Activated CD8-positive, alpha-beta T cell treated with anti-CD3 and anti-CD28 coated beads, Interleukin-2, amount 10 ng/mL, durations not matched to agents 7 days and 5 days (primary cell): ENCODE measurements at regions not wholly inside any gene's neighbourhood (a gene's known extent, or its start where the extent isn't known, plus 50 kb on each side); places are given as distances from the start of the nearest gene placed in this dataset.

Experiments
- ATAC-seq: fragments of 150-1000 bp; cut with Tn5 transposase; one replicate; pipeline ENCODE4 v1.10.0; 2021; ENCODE audit warnings: moderate library complexity
- CTCF ChIA-PET: fragments of 350-600 bp; sonication (Branson Sonifier 250); formaldehyde crosslinking; loops from one replicate; lab custom pipeline; 2021; ENCODE audit warnings: antibody characterized with exemption; lab: Charles Lee
- POLR2A ChIA-PET: fragments of 350-600 bp; sonication (Branson Sonifier 250); formaldehyde crosslinking; loops from one replicate; lab custom pipeline; 2021; ENCODE audit warnings: antibody characterized with exemption; lab: Charles Lee
- DNase-seq: peaks from one replicate; pipeline ENCODE4 v3.0.0-alpha.2; 2020
- H3K27ac Mint-ChIP-seq: one replicate; pipeline ENCODE4 v1.8.0; 2021; ENCODE audit warnings: mild to moderate bottlenecking, mixed read lengths
- H3K27me3 Mint-ChIP-seq: one replicate; pipeline ENCODE4 v1.8.0; 2021; ENCODE audit warnings: low read depth, mixed read lengths
- H3K36me3 Mint-ChIP-seq: one replicate; pipeline ENCODE4 v1.8.0; 2021; ENCODE audit warnings: low read depth, mixed read lengths
- H3K4me1 Mint-ChIP-seq: one replicate; pipeline ENCODE4 v1.8.0; 2021; ENCODE audit warnings: low read depth, mixed read lengths
- H3K4me3 Mint-ChIP-seq: one replicate; pipeline ENCODE4 v1.8.0; 2021; ENCODE audit warnings: mild to moderate bottlenecking, mixed read lengths
- H3K9me3 Mint-ChIP-seq: one replicate; pipeline ENCODE4 v1.8.0; 2022; ENCODE audit warnings: mixed read lengths; ENCODE audit not compliant: insufficient read depth

- ChIA-PET CTCF (no interaction called here), POLR2A (no interaction called here)
- Mint-ChIP-seq H3K27me3 (peaks cover 3% of the 10 kb centered on the region), H3K27ac (no peak overlapping the region), H3K9me3 (no peaks in the 10 kb centered on the region), H3K4me1 (no peaks in the 10 kb centered on the region), H3K4me3 (no peak overlapping the region), H3K36me3 (no peaks in the 10 kb centered on the region)
- DNase-seq: no peak
- no peak for ATAC-seq
Measured at GRCh38 chr21:17440969-17441368, 71.9 kb upstream of the CXADR start.

GRCh38 chr21:17441370-17441769 is 71.5 kb upstream of the CXADR start:
- no peak overlapping the region for H3K27ac Mint-ChIP-seq
- ChIA-PET POLR2A (no interaction called here), CTCF (no interaction called here)
- no peak overlapping the region for H3K4me3 Mint-ChIP-seq
- no peak for ATAC-seq
- DNase-seq: no peak
- H3K9me3 Mint-ChIP-seq: no peaks in the 10 kb centered on the region
- peaks cover 3% of the 10 kb centered on the region for H3K27me3 Mint-ChIP-seq
- no peaks in the 10 kb centered on the region for H3K4me1 Mint-ChIP-seq
- no peaks in the 10 kb centered on the region for H3K36me3 Mint-ChIP-seq

GRCh38 chr21:17442165-17442564 is 70.7 kb upstream of the CXADR start:
- H3K9me3 Mint-ChIP-seq: no peaks in the 10 kb centered on the region

GRCh38 chr21:17444828-17445227 is 68.0 kb upstream of the CXADR start:
- ChIA-PET POLR2A (no interaction called here), CTCF (no interaction called here)
- Mint-ChIP-seq H3K4me1 (no peaks in the 10 kb centered on the region), H3K9me3 (no peaks in the 10 kb centered on the region), H3K36me3 (no peaks in the 10 kb centered on the region), H3K27me3 (peaks cover under 1% of the 10 kb centered on the region), H3K27ac (no peak overlapping the region), H3K4me3 (no peak overlapping the region)
- ATAC-seq (no peak), DNase-seq (no peak)

More at GRCh38 chr21:17442165-17442564, 70.7 kb upstream of the CXADR start:
- ATAC-seq (no peak), DNase-seq (no peak)
- Mint-ChIP-seq H3K4me3 (no peak overlapping the region), H3K27ac (no peak overlapping the region), H3K27me3 (peaks cover 3% of the 10 kb centered on the region), H3K4me1 (no peaks in the 10 kb centered on the region), H3K36me3 (no peaks in the 10 kb centered on the region)
- CTCF ChIA-PET: no interaction called here
- POLR2A ChIA-PET: no interaction called here

GRCh38 chr21:17446737-17447136 is 66.1 kb upstream of the CXADR start:
- Mint-ChIP-seq H3K27ac (no peak overlapping the region), H3K4me3 (no peak overlapping the region), H3K4me1 (no peaks in the 10 kb centered on the region), H3K36me3 (no peaks in the 10 kb centered on the region), H3K9me3 (no peaks in the 10 kb centered on the region), H3K27me3 (no peaks in the 10 kb centered on the region)
- ChIA-PET CTCF (interaction anchor here (0.8 kb wide), 1 partner anchor 60 kb away, joined by 3 read pairs; no protein-coding TSS in a partner anchor), POLR2A (no interaction called here)
- ATAC-seq: no peak
- DNase-seq: no peak

- CTCF ChIA-PET: no interaction called here
- POLR2A ChIA-PET: no interaction called here
- Mint-ChIP-seq H3K27me3 (peaks cover 3% of the 10 kb centered on the region), H3K4me3 (no peak overlapping the region), H3K4me1 (peaks cover 2% of the 10 kb centered on the region), H3K27ac (no peak overlapping the region), H3K36me3 (no peaks in the 10 kb centered on the region), H3K9me3 (no peaks in the 10 kb centered on the region)
- no peak for DNase-seq
- no peak for ATAC-seq
Measured at GRCh38 chr21:17449701-17450100, 63.1 kb upstream of the CXADR start.

- H3K4me3 Mint-ChIP-seq: no peak overlapping the region
Measured at GRCh38 chr21:17451364-17451891, 61.4 kb upstream of the CXADR start.

GRCh38 chr21:17454315-17455027 is 58.4 kb upstream of the CXADR start:
- DNase-seq: peak; percentile 28
- Mint-ChIP-seq H3K27ac (peak overlapping the region; percentile 26), H3K36me3 (no peaks in the 10 kb centered on the region), H3K27me3 (peaks cover 4% of the 10 kb centered on the region), H3K4me3 (peak overlapping the region; percentile 20), H3K4me1 (peaks cover 2% of the 10 kb centered on the region), H3K9me3 (no peaks in the 10 kb centered on the region)
- peak; percentile 61 for ATAC-seq
- ChIA-PET CTCF (no interaction called here), POLR2A (no interaction called here)

More at GRCh38 chr21:17451364-17451891, 61.4 kb upstream of the CXADR start:
- ChIA-PET CTCF (no interaction called here), POLR2A (no interaction called here)
- DNase-seq: no peak
- no peaks in the 10 kb centered on the region for H3K9me3 Mint-ChIP-seq
- no peak for ATAC-seq
- H3K27me3 Mint-ChIP-seq: peaks cover 4% of the 10 kb centered on the region
- H3K36me3 Mint-ChIP-seq: no peaks in the 10 kb centered on the region
- no peak overlapping the region for H3K27ac Mint-ChIP-seq
- H3K4me1 Mint-ChIP-seq: peaks cover 2% of the 10 kb centered on the region

GRCh38 chr21:17455028-17455353 is 57.9 kb upstream of the CXADR start:
- no peaks in the 10 kb centered on the region for H3K36me3 Mint-ChIP-seq
- no peaks in the 10 kb centered on the region for H3K9me3 Mint-ChIP-seq
- CTCF ChIA-PET: no interaction called here
- DNase-seq: no peak
- peaks cover 2% of the 10 kb centered on the region for H3K4me1 Mint-ChIP-seq
- POLR2A ChIA-PET: no interaction called here
- H3K27ac Mint-ChIP-seq: no peak overlapping the region
- peaks cover 4% of the 10 kb centered on the region for H3K27me3 Mint-ChIP-seq
- ATAC-seq: no peak
- H3K4me3 Mint-ChIP-seq: no peak overlapping the region

- Mint-ChIP-seq H3K27me3 (peaks cover 5% of the 10 kb centered on the region), H3K9me3 (no peaks in the 10 kb centered on the region), H3K27ac (no peak overlapping the region), H3K4me3 (no peak overlapping the region), H3K4me1 (peaks cover 2% of the 10 kb centered on the region), H3K36me3 (no peaks in the 10 kb centered on the region)
- ATAC-seq: no peak
- POLR2A ChIA-PET: no interaction called here
- CTCF ChIA-PET: no interaction called here
- DNase-seq: no peak
Measured at GRCh38 chr21:17455451-17455850, 57.4 kb upstream of the CXADR start.

- no peaks in the 10 kb centered on the region for H3K36me3 Mint-ChIP-seq
- H3K27me3 Mint-ChIP-seq: peaks cover 5% of the 10 kb centered on the region
- no peak overlapping the region for H3K4me3 Mint-ChIP-seq
- DNase-seq (no peak), ATAC-seq (no peak)
- POLR2A ChIA-PET: no interaction called here
- no peak overlapping the region for H3K27ac Mint-ChIP-seq
- CTCF ChIA-PET: no interaction called here
- peaks cover 2% of the 10 kb centered on the region for H3K4me1 Mint-ChIP-seq
- no peaks in the 10 kb centered on the region for H3K9me3 Mint-ChIP-seq
Measured at GRCh38 chr21:17458279-17458678, 54.6 kb upstream of the CXADR start.

- no peak for ATAC-seq
- DNase-seq: no peak
- Mint-ChIP-seq H3K27me3 (peaks cover 2% of the 10 kb centered on the region), H3K36me3 (no peaks in the 10 kb centered on the region), H3K27ac (no peak overlapping the region), H3K9me3 (no peaks in the 10 kb centered on the region), H3K4me3 (no peak overlapping the region), H3K4me1 (no peaks in the 10 kb centered on the region)
- POLR2A ChIA-PET: no interaction called here
- CTCF ChIA-PET: no interaction called here
Measured at GRCh38 chr21:17460094-17460493, 52.7 kb upstream of the CXADR start.

GRCh38 chr21:17461014-17461413 is 51.8 kb upstream of the CXADR start:
- POLR2A ChIA-PET: no interaction called here
- H3K27ac Mint-ChIP-seq: no peak overlapping the region
- H3K9me3 Mint-ChIP-seq: no peaks in the 10 kb centered on the region
- H3K27me3 Mint-ChIP-seq: peaks cover 2% of the 10 kb centered on the region
- H3K36me3 Mint-ChIP-seq: no peaks in the 10 kb centered on the region
- H3K4me3 Mint-ChIP-seq: no peak overlapping the region
- H3K4me1 Mint-ChIP-seq: no peaks in the 10 kb centered on the region
- ATAC-seq (no peak), DNase-seq (no peak)
- CTCF ChIA-PET: no interaction called here
